ENCODE measurements at regions not wholly inside any gene's neighbourhood (a gene's known extent, or its start where the extent isn't known, plus 50 kb on each side); places are given as distances from the start of the nearest gene placed in this dataset.

DNA sequence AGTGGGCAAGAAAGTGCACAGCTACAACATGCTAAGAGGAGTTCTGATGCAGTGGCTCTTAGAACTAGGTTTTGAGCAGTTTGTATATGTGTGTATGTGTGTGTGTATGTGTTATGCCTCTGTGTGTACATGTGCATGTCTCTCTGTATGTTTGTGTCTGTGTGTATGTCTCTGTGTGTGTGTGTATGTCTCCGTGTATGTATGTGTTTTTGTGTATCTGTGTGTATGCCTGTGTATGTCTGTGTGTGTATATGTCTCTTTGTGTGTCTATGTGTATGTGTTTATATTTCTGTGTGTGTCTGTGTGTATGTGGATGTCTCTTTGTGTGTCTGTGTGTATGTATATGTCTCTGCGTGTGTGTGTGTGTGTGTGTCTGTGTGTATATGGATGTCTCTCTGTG lies 139.6 kb downstream of the C12orf75 start (continued):
- TF ChIP-seq, protein P1, sequence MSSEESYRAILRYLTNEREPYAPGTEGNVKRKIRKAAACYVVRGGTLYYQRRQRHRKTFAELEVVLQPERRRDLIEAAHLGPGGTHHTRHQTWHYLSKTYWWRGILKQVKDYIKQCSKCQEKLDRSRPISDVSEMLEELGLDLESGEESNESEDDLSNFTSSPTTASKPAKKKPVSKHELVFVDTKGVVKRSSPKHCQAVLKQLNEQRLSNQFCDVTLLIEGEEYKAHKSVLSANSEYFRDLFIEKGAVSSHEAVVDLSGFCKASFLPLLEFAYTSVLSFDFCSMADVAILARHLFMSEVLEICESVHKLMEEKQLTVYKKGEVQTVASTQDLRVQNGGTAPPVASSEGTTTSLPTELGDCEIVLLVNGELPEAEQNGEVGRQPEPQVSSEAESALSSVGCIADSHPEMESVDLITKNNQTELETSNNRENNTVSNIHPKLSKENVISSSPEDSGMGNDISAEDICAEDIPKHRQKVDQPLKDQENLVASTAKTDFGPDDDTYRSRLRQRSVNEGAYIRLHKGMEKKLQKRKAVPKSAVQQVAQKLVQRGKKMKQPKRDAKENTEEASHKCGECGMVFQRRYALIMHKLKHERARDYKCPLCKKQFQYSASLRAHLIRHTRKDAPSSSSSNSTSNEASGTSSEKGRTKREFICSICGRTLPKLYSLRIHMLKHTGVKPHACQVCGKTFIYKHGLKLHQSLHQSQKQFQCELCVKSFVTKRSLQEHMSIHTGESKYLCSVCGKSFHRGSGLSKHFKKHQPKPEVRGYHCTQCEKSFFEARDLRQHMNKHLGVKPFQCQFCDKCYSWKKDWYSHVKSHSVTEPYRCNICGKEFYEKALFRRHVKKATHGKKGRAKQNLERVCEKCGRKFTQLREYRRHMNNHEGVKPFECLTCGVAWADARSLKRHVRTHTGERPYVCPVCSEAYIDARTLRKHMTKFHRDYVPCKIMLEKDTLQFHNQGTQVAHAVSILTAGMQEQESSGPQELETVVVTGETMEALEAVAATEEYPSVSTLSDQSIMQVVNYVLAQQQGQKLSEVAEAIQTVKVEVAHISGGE (CRISPR knock-in tag; IDR thresholded peaks at IDR 0.05), result no peak
- no peak for TF ChIP-seq POU2F2 (IDR thresholded peaks at IDR 0.05; ENCODE audit: borderline replicate concordance, low read depth, low read length)
- no peak for TF ChIP-seq SMAD5 (IDR thresholded peaks at IDR 0.05; ENCODE audit: low read depth)
- TF ChIP-seq RBBP5 (conservative IDR thresholded peaks at IDR 0.05), result no peak

GRCh38 chr12:105470601-105471000 lies 140.1 kb downstream of the C12orf75 start:
- H4K20me1 ChIP-seq (ENCODE audit: control insufficient read depth, insufficient read depth), result no peaks in the 10 kb centered on the region
- in situ Hi-C loops (cut with MboI), result no loop called here
- no peak overlapping the region for H3K9ac ChIP-seq (ENCODE audit: control insufficient read depth, insufficient read depth, low read length)
- SMC1A ChIA-PET (ENCODE audit: uncharacterized antibody, unreplicated experiment), result no interaction called here
- no peaks in the 10 kb centered on the region for H3K36me3 ChIP-seq (ENCODE audit: control insufficient read depth in 2 of 2, insufficient read depth in 2 of 2, low read length in 1 of 2)
- POLR2A ChIA-PET, result no interaction called here
- H3K9me3 ChIP-seq (replicated peaks; ENCODE audit: control insufficient read depth, insufficient read depth, low read length), result no peaks in the 10 kb centered on the region; the same call in 2 of the 3 replicates
- intact Hi-C loops (cut with micrococcal nuclease; ENCODE audit: unreplicated experiment), result no loop called here
- H3K4me1 ChIP-seq (ENCODE audit: control insufficient read depth, insufficient read depth, low read length), result no peaks in the 10 kb centered on the region
- 9% methylated on average over 2 of the region's 2 CpGs for WGBS (ENCODE audit: insufficient coverage, insufficient replicate concordance, low lambda C conversion rate, missing lambda C conversion rate)
- no peak overlapping the region for H2AFZ ChIP-seq (ENCODE audit: control insufficient read depth, low read depth, low read length)
- no peak overlapping the region for H3K4me2 ChIP-seq (ENCODE audit: control insufficient read depth, insufficient read depth)
- no peak overlapping the region for H3K27ac ChIP-seq (ENCODE audit: control insufficient read depth, insufficient read depth)
- TF ChIP-seq POLR2AphosphoS5 (IDR thresholded peaks at IDR 0.05; ENCODE audit: low read length) (no peak), KDM1A (IDR thresholded peaks at IDR 0.05; ENCODE audit: borderline replicate concordance) (no peak), NFXL1 (IDR thresholded peaks at IDR 0.05; ENCODE audit: borderline replicate concordance) (no peak), BHLHE40 (IDR thresholded peaks at IDR 0.05; ENCODE audit: borderline replicate concordance in 1 of 2, low read depth in 2 of 2, low read length in 1 of 2) (no peak), HDAC6 (IDR thresholded peaks at IDR 0.05; ENCODE audit: unreplicated experiment) (no peak)
- no peak for ATAC-seq
- no peak for FAIRE-seq
- RAD21 ChIA-PET (ENCODE audit: unreplicated experiment), result no interaction called here
- H3K4me3 ChIP-seq, result no peak overlapping the region
- CTCF ChIA-PET, result no interaction called here
- no peak for DNase-seq (ENCODE audit: low read depth, low spot score)
- H3K79me2 ChIP-seq (ENCODE audit: control insufficient read depth, insufficient read depth, low read length), result no peaks in the 10 kb centered on the region
- H3K27me3 ChIP-seq (replicated peaks in 1 of 2; ENCODE audit: control insufficient read depth in 2 of 2, insufficient read depth in 2 of 2, low read length in 1 of 2), result peaks cover 0 to 2% of the 10 kb centered on the region in 2 experiments; a peak in 1 of 4 replicates
- BruUV-seq (replicated peaks), result no TSS peak
